Trophoblast cell (in vitro differentiated cells and primary cell): ENCODE measurements at regions not wholly inside any gene's neighbourhood (a gene's known extent, or its start where the extent isn't known, plus 50 kb on each side); places are given as distances from the start of the nearest gene placed in this dataset.

Source experiments
- DNase-seq, 2 donors: peaks; one replicate each; pipeline ENCODE4 v3.0.0-alpha.2; 2016
- H2AFZ ChIP-seq: 2 replicates; pipeline ENCODE4 v1.6.1; 2013; ENCODE audit warnings: low read length, moderate library complexity, mild to moderate bottlenecking; ENCODE audit not compliant: insufficient read depth, poor library complexity
- H2AK5ac ChIP-seq: 2 replicates; pipeline ENCODE4 v1.6.1; 2013; ENCODE audit warnings: mild to moderate bottlenecking, low read length
- H2BK120ac ChIP-seq: 2 replicates; pipeline ENCODE4 v1.6.1; 2013; ENCODE audit warnings: low read length, mild to moderate bottlenecking, moderate library complexity; ENCODE audit not compliant: insufficient read depth, poor library complexity
- H2BK12ac ChIP-seq: 2 replicates; pipeline ENCODE4 v1.6.1; 2013; ENCODE audit warnings: mild to moderate bottlenecking, low read length, moderate library complexity
- H2BK5ac ChIP-seq: 2 replicates; pipeline ENCODE4 v1.6.1; 2013; ENCODE audit warnings: low read length, low read depth, moderate library complexity, mild to moderate bottlenecking; ENCODE audit not compliant: poor library complexity
- H3K14ac ChIP-seq: 2 replicates; pipeline ENCODE4 v1.6.1; 2013; ENCODE audit warnings: mild to moderate bottlenecking, low read length
- H3K18ac ChIP-seq: 2 replicates; pipeline ENCODE4 v1.6.1; 2013; ENCODE audit warnings: mild to moderate bottlenecking, low read length
- H3K23ac ChIP-seq: 2 replicates; pipeline ENCODE4 v1.6.1; 2013; ENCODE audit warnings: low read length
- H3K27ac ChIP-seq: 2 replicates; pipeline ENCODE4 v1.5.1; 2013; ENCODE audit warnings: low read depth, mild to moderate bottlenecking, inconsistent platforms, low read length, moderate library complexity
- H3K27me3 ChIP-seq: 2 replicates; pipeline ENCODE4 v1.6.1; 2013; ENCODE audit warnings: inconsistent platforms, mild to moderate bottlenecking, low read length, moderate library complexity; ENCODE audit not compliant: insufficient read depth
- H3K36me3 ChIP-seq, 2 experiments: 1 replicate in 1 of 2; 2 replicates in 1 of 2; pipeline ENCODE4 v1.6.1; 2013; ENCODE audit warnings: low read length in 2 of 2, mild to moderate bottlenecking in 2 of 2, moderate library complexity in 1 of 2; ENCODE audit not compliant: insufficient read depth in 2 of 2, control insufficient read depth in 1 of 2
- H3K4ac ChIP-seq: 2 replicates; pipeline ENCODE4 v1.6.1; 2013; ENCODE audit warnings: low read depth, mild to moderate bottlenecking, low read length, moderate library complexity
- H3K4me1 ChIP-seq, 2 experiments: 1 replicate in 1 of 2; 2 replicates in 1 of 2; pipeline ENCODE4 v1.6.1; 2013; ENCODE audit warnings: low read length in 2 of 2, mild to moderate bottlenecking in 2 of 2, moderate library complexity in 1 of 2; ENCODE audit not compliant: insufficient read depth in 2 of 2, control insufficient read depth in 1 of 2
- H3K4me2 ChIP-seq: 2 replicates; pipeline ENCODE4 v1.6.1; 2013; ENCODE audit warnings: inconsistent platforms, mild to moderate bottlenecking, low read length, moderate library complexity
- H3K4me3 ChIP-seq: 2 replicates; pipeline ENCODE4 v1.5.1; 2013; ENCODE audit warnings: mild to moderate bottlenecking, low read depth, low read length, inconsistent platforms
- H3K79me1 ChIP-seq: one replicate; pipeline ENCODE4 v1.6.1; 2013; ENCODE audit warnings: low read length
- H3K79me2 ChIP-seq: 2 replicates; pipeline ENCODE4 v1.6.1; 2013; ENCODE audit warnings: low read length, mild to moderate bottlenecking; ENCODE audit not compliant: control insufficient read depth, insufficient read depth, poor library complexity
- H3K9ac ChIP-seq: 2 replicates; pipeline ENCODE4 v1.6.1; 2013; ENCODE audit warnings: mild to moderate bottlenecking, low read length
- H3K9me3 ChIP-seq: 2 replicates; pipeline ENCODE4 v1.6.1; 2013; ENCODE audit warnings: low read depth, mild to moderate bottlenecking, control low read depth, inconsistent platforms, low read length; ENCODE audit not compliant: insufficient read depth
- H4K12ac ChIP-seq: 2 replicates; pipeline ENCODE4 v1.6.1; 2013; ENCODE audit warnings: low read depth, mild to moderate bottlenecking, low read length, moderate library complexity
- H4K8ac ChIP-seq: 2 replicates; pipeline ENCODE4 v1.6.1; 2013; ENCODE audit warnings: low read depth, mild to moderate bottlenecking, low read length, moderate library complexity
- H4K91ac ChIP-seq: one replicate; pipeline ENCODE4 v1.6.1; 2013; ENCODE audit warnings: low read depth, mild to moderate bottlenecking, low read length, moderate library complexity
- WGBS: extraction: QIAGEN DNeasy Blood & Tissue Kit; methylation state at CpG from one replicate; pipeline ENCODE4 v1.1.7; 2013; ENCODE audit warnings: missing lambda C conversion rate; ENCODE audit not compliant: insufficient read length, insufficient coverage; ENCODE audit errors: extremely low coverage; 5-methylcytosine and 5-hydroxymethylcytosine counted together

DNA sequence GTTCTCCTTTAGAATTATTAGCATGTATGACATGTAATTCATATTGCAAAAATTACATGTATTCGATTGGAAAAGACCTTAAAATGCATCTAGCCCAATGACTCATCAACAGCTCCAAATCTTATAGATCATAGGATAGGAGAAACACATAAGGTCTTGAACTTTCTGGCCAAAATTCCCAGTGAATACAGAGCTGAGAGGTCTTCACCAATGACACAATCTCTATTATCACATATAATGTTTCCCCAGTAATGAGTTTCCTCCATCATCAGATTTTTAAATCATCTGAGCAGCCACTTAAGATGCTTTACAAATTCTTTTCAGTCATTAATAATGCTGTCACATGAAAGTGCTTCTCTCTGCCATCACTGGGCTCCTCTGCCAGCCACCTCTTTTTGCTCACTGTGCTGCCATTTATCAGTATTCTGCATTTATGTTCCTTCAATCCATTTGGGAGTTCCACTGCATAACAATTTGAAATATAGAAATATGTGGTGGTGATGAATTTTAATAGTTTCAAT is 804.9 kb downstream of the SUCLG1 start:
- H4K12ac ChIP-seq: no peak overlapping the region
- no peaks in the 10 kb centered on the region for H3K79me1 ChIP-seq
- no peak overlapping the region for H3K4me2 ChIP-seq
- no peaks in the 10 kb centered on the region for H3K36me3 ChIP-seq
- no peak overlapping the region for H3K14ac ChIP-seq
- H2BK120ac ChIP-seq: no peak overlapping the region
- no peaks in the 10 kb centered on the region for H3K9me3 ChIP-seq
- no peak overlapping the region for H4K91ac ChIP-seq
- no peak overlapping the region for H3K4ac ChIP-seq
- H3K27ac ChIP-seq: no peak overlapping the region
- no peak overlapping the region for H3K23ac ChIP-seq
- H2AK5ac ChIP-seq: no peak overlapping the region
- no peak overlapping the region for H3K18ac ChIP-seq
- H2BK5ac ChIP-seq: no peak overlapping the region
- no peak overlapping the region for H3K9ac ChIP-seq
- no peak for DNase-seq
- no CpG with 5 or more reads among the region's 1 CpG for WGBS
- H2AFZ ChIP-seq: no peak overlapping the region
- no peak overlapping the region for H2BK12ac ChIP-seq
- H3K79me2 ChIP-seq: no peaks in the 10 kb centered on the region
- no peaks in the 10 kb centered on the region for H3K4me1 ChIP-seq
- no peak overlapping the region for H4K8ac ChIP-seq
- no peaks in the 10 kb centered on the region for H3K27me3 ChIP-seq
- no peak overlapping the region for H3K4me3 ChIP-seq

DNA sequence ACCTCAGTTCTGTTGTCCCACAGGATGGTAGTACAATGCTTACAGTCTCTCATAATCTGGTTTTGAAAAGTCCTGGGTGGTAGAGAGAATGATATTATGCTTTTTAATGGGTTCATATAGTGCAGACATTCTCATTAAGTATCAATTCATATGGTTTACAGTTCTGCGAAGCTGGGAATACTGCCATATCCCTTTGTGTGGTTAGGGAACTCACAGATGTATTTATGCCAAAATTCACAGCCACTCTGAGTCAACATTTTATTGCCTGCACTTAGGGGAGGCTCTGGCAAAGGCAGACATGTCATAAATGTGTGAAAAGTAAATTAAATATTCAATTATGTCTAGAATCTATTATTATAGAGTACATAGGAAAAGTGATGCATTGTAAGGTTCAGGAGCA is 808.2 kb downstream of the SUCLG1 start:
- Histone ChIP-seq H3K27me3 (no peaks in the 10 kb centered on the region), H2AFZ (no peak overlapping the region), H2BK12ac (no peak overlapping the region), H3K18ac (no peak overlapping the region), H4K91ac (no peak overlapping the region), H4K8ac (no peak overlapping the region), H3K36me3 (no peaks in the 10 kb centered on the region), H3K79me2 (no peaks in the 10 kb centered on the region), H2AK5ac (no peak overlapping the region), H3K27ac (no peak overlapping the region), H3K23ac (no peak overlapping the region), H3K4me3 (no peak overlapping the region), H2BK120ac (no peak overlapping the region), H3K14ac (no peak overlapping the region), H4K12ac (no peak overlapping the region), H3K79me1 (no peaks in the 10 kb centered on the region), H2BK5ac (no peak overlapping the region), H3K4ac (no peak overlapping the region), H3K4me2 (no peak overlapping the region), H3K4me1 (no peaks in the 10 kb centered on the region), H3K9me3 (no peaks in the 10 kb centered on the region), H3K9ac (no peak overlapping the region)
- DNase-seq: no peak
- WGBS: no CpG with 5 or more reads among the region's 1 CpG

DNA sequence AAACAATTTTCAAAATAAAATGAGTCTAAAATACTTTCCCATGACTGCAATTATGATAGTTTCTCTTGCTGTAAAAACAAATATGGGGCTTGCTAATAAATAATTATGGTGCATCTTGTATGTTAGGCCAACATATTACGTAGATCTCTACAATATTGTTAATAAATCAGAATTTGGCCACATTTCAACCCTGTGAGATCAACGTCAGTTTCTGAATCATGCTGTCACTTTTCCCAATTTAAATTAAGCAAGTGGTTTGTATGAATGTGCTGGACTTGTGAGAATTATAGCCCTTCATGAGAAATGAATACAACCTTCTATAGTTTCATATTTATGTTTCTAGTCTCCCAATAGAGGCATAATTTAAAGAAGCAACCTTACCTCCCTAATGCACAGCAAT is 808.9 kb downstream of the SUCLG1 start:
- H3K4me3 ChIP-seq: no peak overlapping the region
- WGBS: no CpG with 5 or more reads among the region's 2 CpGs
- no peak overlapping the region for H3K4ac ChIP-seq
- H3K79me2 ChIP-seq: no peaks in the 10 kb centered on the region
- no peak overlapping the region for H2AFZ ChIP-seq
- no peak overlapping the region for H2BK120ac ChIP-seq
- H4K8ac ChIP-seq: no peak overlapping the region
- DNase-seq: no peak
- no peak overlapping the region for H3K27ac ChIP-seq
- H4K91ac ChIP-seq: no peak overlapping the region
- no peaks in the 10 kb centered on the region for H3K9me3 ChIP-seq
- H3K79me1 ChIP-seq: no peaks in the 10 kb centered on the region
- no peak overlapping the region for H3K9ac ChIP-seq
- H2BK5ac ChIP-seq: no peak overlapping the region
- H3K23ac ChIP-seq: no peak overlapping the region
- H3K4me2 ChIP-seq: no peak overlapping the region
- no peaks in the 10 kb centered on the region for H3K4me1 ChIP-seq
- H3K18ac ChIP-seq: no peak overlapping the region
- H2AK5ac ChIP-seq: no peak overlapping the region
- no peak overlapping the region for H4K12ac ChIP-seq
- H2BK12ac ChIP-seq: no peak overlapping the region
- H3K36me3 ChIP-seq: no peaks in the 10 kb centered on the region
- no peak overlapping the region for H3K14ac ChIP-seq
- no peaks in the 10 kb centered on the region for H3K27me3 ChIP-seq

DNA sequence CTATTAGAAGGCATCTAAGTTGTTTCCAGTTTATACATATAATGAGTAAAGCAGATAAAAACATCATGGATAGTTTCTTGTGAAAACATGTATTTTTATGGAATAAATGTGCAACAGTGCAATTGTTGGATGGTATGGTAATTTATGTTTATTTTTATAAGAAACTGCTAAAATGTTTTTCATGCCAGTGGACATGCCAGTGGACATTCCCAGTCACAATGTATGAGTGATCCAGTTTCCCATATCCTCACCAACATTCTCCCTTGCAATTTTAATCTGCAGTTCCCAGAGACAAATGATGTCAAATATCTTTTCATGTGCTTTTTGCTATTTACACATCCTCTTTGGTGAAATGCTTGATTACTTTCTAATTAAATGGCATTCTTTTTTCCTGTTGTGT is 818.6 kb downstream of the SUCLG1 start:
- DNase-seq: no peak
- Histone ChIP-seq H3K18ac (no peak overlapping the region), H3K14ac (no peak overlapping the region), H4K8ac (no peak overlapping the region), H3K27ac (no peak overlapping the region), H3K27me3 (no peaks in the 10 kb centered on the region), H4K91ac (no peak overlapping the region), H2AK5ac (no peak overlapping the region), H3K4ac (no peak overlapping the region), H2BK5ac (no peak overlapping the region), H2BK12ac (no peak overlapping the region), H3K23ac (no peak overlapping the region), H3K4me3 (no peak overlapping the region), H3K79me2 (no peaks in the 10 kb centered on the region), H3K4me2 (no peak overlapping the region), H3K79me1 (no peaks in the 10 kb centered on the region), H3K9ac (no peak overlapping the region), H2BK120ac (no peak overlapping the region), H3K4me1 (no peaks in the 10 kb centered on the region), H3K9me3 (no peaks in the 10 kb centered on the region), H4K12ac (no peak overlapping the region), H2AFZ (no peak overlapping the region), H3K36me3 (no peaks in the 10 kb centered on the region)
